ENCODE measurements at regions not wholly inside any gene's neighbourhood (a gene's known extent, or its start where the extent isn't known, plus 50 kb on each side); places are given as distances from the start of the nearest gene placed in this dataset.

DNA sequence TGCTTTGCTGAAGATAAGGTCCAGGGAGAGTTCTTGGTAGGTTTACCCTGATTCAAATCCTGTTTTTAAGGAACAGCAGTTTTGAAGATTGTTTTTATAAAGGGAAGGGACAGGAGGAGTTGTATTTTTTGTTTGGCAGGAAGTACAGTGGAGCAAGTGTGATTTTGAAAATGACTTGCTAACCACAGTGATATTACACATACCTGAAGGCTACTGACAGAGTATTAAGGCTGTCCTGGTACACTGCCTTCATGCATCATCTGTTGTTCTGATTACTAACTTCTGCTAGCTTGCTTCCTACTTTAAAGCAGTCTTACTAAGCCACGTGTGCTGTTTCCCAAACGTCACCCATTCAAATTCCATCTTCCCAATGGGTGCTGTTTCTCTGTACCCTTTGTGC lies 559.5 kb upstream of the SGCD start:
- 62% methylated on average over 2 of the region's 2 CpGs for WGBS
- DNase-seq (ENCODE audit: low spot score), result no peak
- Histone ChIP-seq H3K27ac (ENCODE audit: low read depth in 1 of 2, low read length in 2 of 2) (no peak overlapping the region), H3K4me1 (ENCODE audit: control insufficient read depth in 4 of 4, insufficient read depth in 4 of 4, low read length in 3 of 4) (no peaks in the 10 kb centered on the region), H3K27me3 (ENCODE audit: control insufficient read depth in 4 of 4, insufficient read depth in 4 of 4, low read length in 3 of 4) (no peaks in the 10 kb centered on the region), H3K4me3 (ENCODE audit: low read depth in 1 of 3, low read length in 3 of 3) (no peak overlapping the region), H3K36me3 (ENCODE audit: control insufficient read depth in 4 of 4, insufficient read depth in 3 of 4, low read depth in 1 of 4, low read length in 3 of 4) (no peaks in the 10 kb centered on the region), H3K9me3 (ENCODE audit: control insufficient read depth in 4 of 4, low read length in 3 of 4) (no peaks in the 10 kb centered on the region), H3K9ac (ENCODE audit: low read depth in 1 of 2, low read length in 2 of 2) (no peak overlapping the region)
- TF ChIP-seq NR2F2 (IDR thresholded peaks at IDR 0.05), result no peak

DNA sequence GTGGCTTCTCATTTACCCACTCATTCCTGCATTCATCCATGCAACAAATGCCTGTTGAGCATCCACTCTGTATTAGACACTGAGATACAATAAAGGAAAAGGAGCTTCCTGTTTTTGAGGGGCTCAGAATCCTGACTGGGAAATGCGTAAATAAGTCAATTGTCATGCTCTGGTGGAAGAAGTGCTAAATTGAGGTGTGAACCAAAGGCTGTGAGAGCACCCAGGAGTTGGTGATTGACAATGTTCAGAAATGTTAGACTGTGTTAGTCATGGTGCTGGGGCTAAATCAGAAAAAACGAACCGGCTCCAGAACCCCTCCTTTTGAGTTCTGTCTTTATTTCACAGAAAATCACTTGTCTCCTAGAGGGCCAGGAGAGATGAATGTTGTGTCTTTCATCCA lies 558.6 kb upstream of the SGCD start:
- H3K27me3 ChIP-seq (ENCODE audit: control insufficient read depth in 4 of 4, insufficient read depth in 4 of 4, low read length in 3 of 4), result no peaks in the 10 kb centered on the region
- H3K4me1 ChIP-seq (ENCODE audit: control insufficient read depth in 4 of 4, insufficient read depth in 4 of 4, low read length in 3 of 4), result no peaks in the 10 kb centered on the region
- H3K4me3 ChIP-seq (ENCODE audit: low read depth in 1 of 3, low read length in 3 of 3), result no peak overlapping the region
- TF ChIP-seq RXRA (IDR thresholded peaks at IDR 0.05), result no peak
- no peak for TF ChIP-seq GABPA (IDR thresholded peaks at IDR 0.05 in 1 of 2, conservative IDR thresholded peaks at IDR 0.05 in 1 of 2)
- TF ChIP-seq SP1 (IDR thresholded peaks at IDR 0.05), result no peak
- no peak for TF ChIP-seq FOXA1 (IDR thresholded peaks at IDR 0.05)
- TF ChIP-seq TAF1 (conservative IDR thresholded peaks at IDR 0.05), result no peak
- no peak for TF ChIP-seq NR2F2 (IDR thresholded peaks at IDR 0.05)
- TF ChIP-seq JUND (IDR thresholded peaks at IDR 0.05), result no peak
- TF ChIP-seq, protein P1, sequence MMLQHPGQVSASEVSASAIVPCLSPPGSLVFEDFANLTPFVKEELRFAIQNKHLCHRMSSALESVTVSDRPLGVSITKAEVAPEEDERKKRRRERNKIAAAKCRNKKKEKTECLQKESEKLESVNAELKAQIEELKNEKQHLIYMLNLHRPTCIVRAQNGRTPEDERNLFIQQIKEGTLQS (IDR thresholded peaks at IDR 0.05), result no peak
- TF ChIP-seq, protein P2, sequence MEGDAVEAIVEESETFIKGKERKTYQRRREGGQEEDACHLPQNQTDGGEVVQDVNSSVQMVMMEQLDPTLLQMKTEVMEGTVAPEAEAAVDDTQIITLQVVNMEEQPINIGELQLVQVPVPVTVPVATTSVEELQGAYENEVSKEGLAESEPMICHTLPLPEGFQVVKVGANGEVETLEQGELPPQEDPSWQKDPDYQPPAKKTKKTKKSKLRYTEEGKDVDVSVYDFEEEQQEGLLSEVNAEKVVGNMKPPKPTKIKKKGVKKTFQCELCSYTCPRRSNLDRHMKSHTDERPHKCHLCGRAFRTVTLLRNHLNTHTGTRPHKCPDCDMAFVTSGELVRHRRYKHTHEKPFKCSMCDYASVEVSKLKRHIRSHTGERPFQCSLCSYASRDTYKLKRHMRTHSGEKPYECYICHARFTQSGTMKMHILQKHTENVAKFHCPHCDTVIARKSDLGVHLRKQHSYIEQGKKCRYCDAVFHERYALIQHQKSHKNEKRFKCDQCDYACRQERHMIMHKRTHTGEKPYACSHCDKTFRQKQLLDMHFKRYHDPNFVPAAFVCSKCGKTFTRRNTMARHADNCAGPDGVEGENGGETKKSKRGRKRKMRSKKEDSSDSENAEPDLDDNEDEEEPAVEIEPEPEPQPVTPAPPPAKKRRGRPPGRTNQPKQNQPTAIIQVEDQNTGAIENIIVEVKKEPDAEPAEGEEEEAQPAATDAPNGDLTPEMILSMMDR (IDR thresholded peaks at IDR 0.05; ENCODE audit: low read depth, low read length, missing input control), result no peak
- TF ChIP-seq, protein P3, sequence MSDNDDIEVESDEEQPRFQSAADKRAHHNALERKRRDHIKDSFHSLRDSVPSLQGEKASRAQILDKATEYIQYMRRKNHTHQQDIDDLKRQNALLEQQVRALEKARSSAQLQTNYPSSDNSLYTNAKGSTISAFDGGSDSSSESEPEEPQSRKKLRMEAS (IDR thresholded peaks at IDR 0.05), result no peak
- TF ChIP-seq HNF4A (conservative IDR thresholded peaks at IDR 0.05), result no peak
- TF ChIP-seq HNF4G (IDR thresholded peaks at IDR 0.05), result no peak
- TF ChIP-seq YY1 (IDR thresholded peaks at IDR 0.05), result no peak
- no peak for TF ChIP-seq RAD21 (IDR thresholded peaks at IDR 0.05)
- no peak for TF ChIP-seq EGR1 (IDR thresholded peaks at IDR 0.05; ENCODE audit: low read depth in 2 of 2)
- TF ChIP-seq FOXA2 (IDR thresholded peaks at IDR 0.05), result no peak
- TF ChIP-seq, protein P4, sequence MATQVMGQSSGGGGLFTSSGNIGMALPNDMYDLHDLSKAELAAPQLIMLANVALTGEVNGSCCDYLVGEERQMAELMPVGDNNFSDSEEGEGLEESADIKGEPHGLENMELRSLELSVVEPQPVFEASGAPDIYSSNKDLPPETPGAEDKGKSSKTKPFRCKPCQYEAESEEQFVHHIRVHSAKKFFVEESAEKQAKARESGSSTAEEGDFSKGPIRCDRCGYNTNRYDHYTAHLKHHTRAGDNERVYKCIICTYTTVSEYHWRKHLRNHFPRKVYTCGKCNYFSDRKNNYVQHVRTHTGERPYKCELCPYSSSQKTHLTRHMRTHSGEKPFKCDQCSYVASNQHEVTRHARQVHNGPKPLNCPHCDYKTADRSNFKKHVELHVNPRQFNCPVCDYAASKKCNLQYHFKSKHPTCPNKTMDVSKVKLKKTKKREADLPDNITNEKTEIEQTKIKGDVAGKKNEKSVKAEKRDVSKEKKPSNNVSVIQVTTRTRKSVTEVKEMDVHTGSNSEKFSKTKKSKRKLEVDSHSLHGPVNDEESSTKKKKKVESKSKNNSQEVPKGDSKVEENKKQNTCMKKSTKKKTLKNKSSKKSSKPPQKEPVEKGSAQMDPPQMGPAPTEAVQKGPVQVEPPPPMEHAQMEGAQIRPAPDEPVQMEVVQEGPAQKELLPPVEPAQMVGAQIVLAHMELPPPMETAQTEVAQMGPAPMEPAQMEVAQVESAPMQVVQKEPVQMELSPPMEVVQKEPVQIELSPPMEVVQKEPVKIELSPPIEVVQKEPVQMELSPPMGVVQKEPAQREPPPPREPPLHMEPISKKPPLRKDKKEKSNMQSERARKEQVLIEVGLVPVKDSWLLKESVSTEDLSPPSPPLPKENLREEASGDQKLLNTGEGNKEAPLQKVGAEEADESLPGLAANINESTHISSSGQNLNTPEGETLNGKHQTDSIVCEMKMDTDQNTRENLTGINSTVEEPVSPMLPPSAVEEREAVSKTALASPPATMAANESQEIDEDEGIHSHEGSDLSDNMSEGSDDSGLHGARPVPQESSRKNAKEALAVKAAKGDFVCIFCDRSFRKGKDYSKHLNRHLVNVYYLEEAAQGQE (IDR thresholded peaks at IDR 0.05), result no peak
- TF ChIP-seq, protein P5, sequence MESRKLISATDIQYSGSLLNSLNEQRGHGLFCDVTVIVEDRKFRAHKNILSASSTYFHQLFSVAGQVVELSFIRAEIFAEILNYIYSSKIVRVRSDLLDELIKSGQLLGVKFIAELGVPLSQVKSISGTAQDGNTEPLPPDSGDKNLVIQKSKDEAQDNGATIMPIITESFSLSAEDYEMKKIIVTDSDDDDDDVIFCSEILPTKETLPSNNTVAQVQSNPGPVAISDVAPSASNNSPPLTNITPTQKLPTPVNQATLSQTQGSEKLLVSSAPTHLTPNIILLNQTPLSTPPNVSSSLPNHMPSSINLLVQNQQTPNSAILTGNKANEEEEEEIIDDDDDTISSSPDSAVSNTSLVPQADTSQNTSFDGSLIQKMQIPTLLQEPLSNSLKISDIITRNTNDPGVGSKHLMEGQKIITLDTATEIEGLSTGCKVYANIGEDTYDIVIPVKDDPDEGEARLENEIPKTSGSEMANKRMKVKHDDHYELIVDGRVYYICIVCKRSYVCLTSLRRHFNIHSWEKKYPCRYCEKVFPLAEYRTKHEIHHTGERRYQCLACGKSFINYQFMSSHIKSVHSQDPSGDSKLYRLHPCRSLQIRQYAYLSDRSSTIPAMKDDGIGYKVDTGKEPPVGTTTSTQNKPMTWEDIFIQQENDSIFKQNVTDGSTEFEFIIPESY (IDR thresholded peaks at IDR 0.05), result no peak
- no peak for DNase-seq (ENCODE audit: low spot score)
- no peaks in the 10 kb centered on the region for H3K36me3 ChIP-seq (ENCODE audit: control insufficient read depth in 4 of 4, insufficient read depth in 3 of 4, low read depth in 1 of 4, low read length in 3 of 4)
- no peak overlapping the region for H3K9ac ChIP-seq (ENCODE audit: low read depth in 1 of 2, low read length in 2 of 2)
- WGBS, result 76% methylated on average over 3 of the region's 3 CpGs
- H3K9me3 ChIP-seq (ENCODE audit: control insufficient read depth in 4 of 4, low read length in 3 of 4), result no peaks in the 10 kb centered on the region
- H3K27ac ChIP-seq (ENCODE audit: low read depth in 1 of 2, low read length in 2 of 2), result no peak overlapping the region

Data from liver (tissue), 8 donors.